ENCODE measurements at regions not wholly inside any gene's neighbourhood (a gene's known extent, or its start where the extent isn't known, plus 50 kb on each side); places are given as distances from the start of the nearest gene placed in this dataset.

DNA sequence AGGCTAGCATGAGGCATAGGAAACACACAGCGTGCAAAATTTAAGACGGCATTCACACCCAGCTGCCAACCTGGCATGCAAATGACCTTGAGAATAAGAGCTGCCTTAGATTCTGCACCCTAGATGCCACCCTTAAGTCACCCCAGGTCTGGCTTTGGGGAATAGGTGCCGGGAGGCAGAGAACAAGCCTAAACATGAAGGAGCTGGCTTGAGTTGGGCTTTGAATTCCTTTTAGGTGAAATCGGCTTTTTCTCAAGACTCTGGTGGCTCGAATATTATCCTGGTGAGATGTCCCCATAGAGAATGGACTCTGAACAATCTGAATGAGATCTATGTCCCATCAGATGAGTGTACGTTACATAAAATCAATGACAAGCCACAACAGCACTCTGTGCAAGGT is 1090.5 kb downstream of the VRK1 start:
- Histone ChIP-seq H3K36me3 (no peaks in the 10 kb centered on the region), H3K9me3 (no peaks in the 10 kb centered on the region), H3K4me1 (no peaks in the 10 kb centered on the region), H3K4me3 (replicated peaks in 1 of 3) (no peak overlapping the region), H3K27me3 (no peaks in the 10 kb centered on the region), H3K27ac (no peak overlapping the region)
- intact Hi-C loops (cut with DNase I) = no loop called here
- no peak for TF ChIP-seq POLR2A (IDR thresholded peaks at IDR 0.05)
- TF ChIP-seq, protein P1, sequence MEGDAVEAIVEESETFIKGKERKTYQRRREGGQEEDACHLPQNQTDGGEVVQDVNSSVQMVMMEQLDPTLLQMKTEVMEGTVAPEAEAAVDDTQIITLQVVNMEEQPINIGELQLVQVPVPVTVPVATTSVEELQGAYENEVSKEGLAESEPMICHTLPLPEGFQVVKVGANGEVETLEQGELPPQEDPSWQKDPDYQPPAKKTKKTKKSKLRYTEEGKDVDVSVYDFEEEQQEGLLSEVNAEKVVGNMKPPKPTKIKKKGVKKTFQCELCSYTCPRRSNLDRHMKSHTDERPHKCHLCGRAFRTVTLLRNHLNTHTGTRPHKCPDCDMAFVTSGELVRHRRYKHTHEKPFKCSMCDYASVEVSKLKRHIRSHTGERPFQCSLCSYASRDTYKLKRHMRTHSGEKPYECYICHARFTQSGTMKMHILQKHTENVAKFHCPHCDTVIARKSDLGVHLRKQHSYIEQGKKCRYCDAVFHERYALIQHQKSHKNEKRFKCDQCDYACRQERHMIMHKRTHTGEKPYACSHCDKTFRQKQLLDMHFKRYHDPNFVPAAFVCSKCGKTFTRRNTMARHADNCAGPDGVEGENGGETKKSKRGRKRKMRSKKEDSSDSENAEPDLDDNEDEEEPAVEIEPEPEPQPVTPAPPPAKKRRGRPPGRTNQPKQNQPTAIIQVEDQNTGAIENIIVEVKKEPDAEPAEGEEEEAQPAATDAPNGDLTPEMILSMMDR (IDR thresholded peaks at IDR 0.05) = no peak
- no peak for DNase-seq
- WGBS, 2 donors = 85% methylated on average over 6 of the region's 6 CpGs

DNA sequence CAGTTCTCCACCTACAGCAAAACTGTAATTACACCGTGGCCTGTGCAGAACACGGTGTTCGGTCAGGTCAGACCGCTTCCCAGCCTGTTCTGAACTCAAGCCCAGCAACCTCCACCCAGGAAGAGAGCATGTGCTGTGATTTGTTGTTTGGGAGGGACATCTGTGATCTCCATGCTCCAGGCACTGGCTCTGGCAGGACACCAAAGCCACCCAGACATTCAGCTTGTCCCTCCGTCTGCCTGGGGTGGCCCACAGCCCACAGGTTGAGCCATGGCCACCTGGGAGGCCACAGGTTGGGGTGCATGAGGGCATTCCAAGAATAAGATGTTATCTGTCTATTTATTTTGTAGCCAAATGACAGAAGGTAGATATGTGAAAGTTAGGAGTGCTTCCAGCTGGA is 1091.1 kb downstream of the VRK1 start:
- TF ChIP-seq, protein P1 (IDR thresholded peaks at IDR 0.05) = no peak
- TF ChIP-seq POLR2A (IDR thresholded peaks at IDR 0.05) = no peak
- WGBS, 2 donors = 88 to 92% methylated on average over 5 of the region's 5 CpGs
- Histone ChIP-seq H3K27ac (no peak overlapping the region), H3K9me3 (no peaks in the 10 kb centered on the region), H3K27me3 (no peaks in the 10 kb centered on the region), H3K4me3 (replicated peaks in 1 of 3) (no peak overlapping the region), H3K4me1 (no peaks in the 10 kb centered on the region), H3K36me3 (no peaks in the 10 kb centered on the region)
- intact Hi-C loops (cut with DNase I) = no loop called here
- DNase-seq = no peak

DNA sequence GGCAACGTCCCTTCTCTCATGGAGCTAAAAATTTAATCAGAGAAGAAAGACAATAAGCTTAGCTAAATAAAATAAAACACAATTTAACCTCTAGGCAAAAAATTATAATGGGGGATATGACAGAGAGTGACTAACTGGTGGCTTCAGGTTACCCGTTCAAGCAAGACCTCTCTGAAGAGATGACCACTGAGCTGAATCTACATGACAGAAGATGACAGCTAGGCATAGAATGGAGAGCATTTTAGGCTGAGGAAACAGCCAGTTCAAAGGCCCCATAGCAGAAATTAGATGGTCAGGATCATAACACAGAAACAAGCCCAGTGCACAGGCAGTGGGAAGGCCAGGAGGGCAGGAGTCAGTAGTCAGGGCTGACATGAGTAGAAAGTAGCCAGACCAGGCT is 1094.3 kb downstream of the VRK1 start:
- Histone ChIP-seq H3K27me3 (no peaks in the 10 kb centered on the region), H3K4me1 (no peaks in the 10 kb centered on the region), H3K27ac (no peak overlapping the region), H3K4me3 (replicated peaks in 1 of 3) (no peak overlapping the region), H3K36me3 (no peaks in the 10 kb centered on the region), H3K9me3 (no peaks in the 10 kb centered on the region)
- DNase-seq = no peak
- WGBS, 2 donors = 74 to 86% methylated on average over 2 of the region's 2 CpGs
- TF ChIP-seq, protein P1 (IDR thresholded peaks at IDR 0.05) = no peak
- no peak for TF ChIP-seq POLR2A (IDR thresholded peaks at IDR 0.05)
- intact Hi-C loops (cut with DNase I) = no loop called here

DNA sequence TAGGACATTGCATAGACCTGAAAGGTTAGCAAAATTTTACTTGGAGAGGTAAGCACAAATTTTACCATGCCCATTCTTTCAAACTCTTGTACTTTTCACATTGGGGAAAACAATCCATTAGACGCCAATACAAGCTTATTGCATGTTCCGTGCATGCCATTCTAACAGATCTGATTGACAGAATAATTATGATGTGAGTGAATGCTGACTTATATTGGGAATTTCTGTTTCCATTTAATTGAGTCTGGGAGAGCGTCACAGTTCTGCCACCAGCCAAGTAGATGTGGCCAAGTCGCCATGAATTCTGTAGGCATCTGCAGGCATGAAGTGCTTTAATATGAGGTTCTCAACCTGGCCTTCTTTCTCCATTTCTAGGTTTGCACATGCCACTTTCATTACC is 1097.4 kb downstream of the VRK1 start:
- H3K27me3 ChIP-seq = no peaks in the 10 kb centered on the region
- H3K27ac ChIP-seq = no peak overlapping the region

DNA sequence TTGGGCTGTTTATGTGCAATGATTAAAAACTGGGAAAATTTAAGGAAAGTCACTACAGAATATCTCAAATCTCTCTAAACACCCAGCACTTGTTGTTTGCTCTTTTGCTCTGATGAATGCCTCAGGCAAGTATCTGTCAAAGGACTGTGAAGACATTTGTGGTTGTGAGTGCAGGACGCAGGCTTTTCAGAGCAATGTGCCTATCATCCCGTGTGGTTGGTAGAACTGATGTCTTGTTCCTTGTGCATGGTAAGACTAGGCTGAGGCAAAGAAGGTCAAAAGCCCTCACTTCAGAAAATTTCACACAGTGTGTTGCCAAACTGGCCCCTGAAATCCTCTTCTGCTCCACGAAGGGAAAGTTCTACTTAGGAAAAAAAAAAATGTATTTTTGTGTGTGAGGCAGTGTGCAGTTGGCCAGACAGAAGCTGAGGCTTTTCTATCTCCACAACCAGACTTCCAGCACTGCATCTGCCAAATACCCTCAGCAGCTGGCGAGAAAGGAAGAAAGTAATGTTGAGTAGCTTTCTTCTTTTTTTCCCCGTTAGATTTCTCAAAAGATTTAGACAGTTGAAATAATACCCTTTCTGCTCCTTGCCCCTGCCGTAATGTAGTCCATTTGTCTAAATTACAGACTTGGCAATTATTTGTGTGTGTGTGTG is 1103.1 kb downstream of the VRK1 start:
- intact Hi-C loops (cut with DNase I) = no loop called here
- Histone ChIP-seq H3K4me1 (no peaks in the 10 kb centered on the region), H3K4me3 (replicated peaks in 1 of 3) (no peak overlapping the region), H3K36me3 (no peaks in the 10 kb centered on the region), H3K27ac (no peak overlapping the region), H3K27me3 (no peaks in the 10 kb centered on the region), H3K9me3 (no peaks in the 10 kb centered on the region)
- 54 to 57% methylated on average over 6 of the region's 6 CpGs for WGBS, 2 donors
- DNase-seq = no peak
- TF ChIP-seq, protein P1 (IDR thresholded peaks at IDR 0.05) = no peak
- no peak for TF ChIP-seq POLR2A (IDR thresholded peaks at IDR 0.05)

More for the DNA sequence above, 1097.4 kb downstream of the VRK1 start:
- Histone ChIP-seq H3K36me3 (no peaks in the 10 kb centered on the region), H3K4me1 (no peaks in the 10 kb centered on the region), H3K4me3 (replicated peaks in 1 of 3) (no peak overlapping the region), H3K9me3 (no peaks in the 10 kb centered on the region)
- intact Hi-C loops (cut with DNase I) = no loop called here
- 95 to 97% methylated on average over 4 of the region's 4 CpGs for WGBS, 2 donors
- DNase-seq = no peak
- TF ChIP-seq, protein P1 (IDR thresholded peaks at IDR 0.05) = no peak
- TF ChIP-seq POLR2A (IDR thresholded peaks at IDR 0.05) = no peak
